NCI-H2029 (cell line): ENCODE measurements at regions not wholly inside any gene's neighbourhood (a gene's known extent, or its start where the extent isn't known, plus 50 kb on each side); places are given as distances from the start of the nearest gene placed in this dataset.

Experiments used
- DNase-seq: peaks from one replicate; lab custom pipeline; 2025; lab: John Stamatoyannopoulos, UW

GRCh38 chr9:515665-516064 lies 301.0 kb downstream of the DOCK8 start:
- DNase-seq, result no peak

DNA sequence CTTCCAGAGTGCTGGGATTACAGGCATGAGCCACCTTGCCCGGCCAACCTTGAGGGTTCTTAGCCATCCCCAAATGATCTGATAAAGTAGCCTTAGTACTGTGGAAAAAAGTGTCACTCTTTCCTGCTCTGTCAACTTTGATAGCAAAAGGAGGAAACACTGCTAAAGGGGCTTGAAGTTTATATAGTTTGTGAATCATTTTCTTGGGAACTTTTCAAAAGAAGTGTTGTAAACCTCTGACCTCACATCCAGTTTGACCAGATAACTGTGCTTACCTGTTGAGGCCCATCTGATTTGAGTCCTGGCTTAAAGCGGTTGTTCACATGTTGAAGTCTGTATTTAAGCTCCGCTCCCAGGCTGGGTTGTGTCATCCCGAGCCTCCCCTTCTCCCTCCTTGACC lies 303.3 kb downstream of the DOCK8 start:
- no peak for DNase-seq

DNA sequence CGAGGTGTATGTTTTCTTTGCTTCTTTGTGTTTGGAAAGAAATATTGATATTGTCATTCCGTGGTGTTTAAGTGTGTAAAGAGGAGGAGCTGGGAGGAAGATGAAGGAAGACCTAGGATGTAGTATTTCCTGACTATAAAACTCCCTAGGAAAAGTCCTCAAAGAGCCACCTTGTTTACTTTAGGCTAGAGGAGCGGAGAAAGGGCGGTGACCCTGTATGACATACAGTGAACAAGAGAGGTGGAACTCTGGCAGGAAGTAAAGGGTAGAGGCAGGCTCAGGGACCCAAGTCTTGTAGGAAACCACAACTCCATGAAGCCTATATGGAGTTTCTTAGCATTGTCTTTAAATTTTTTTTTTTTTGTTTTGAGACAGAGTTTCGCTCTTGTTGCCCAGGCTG lies 303.9 kb downstream of the DOCK8 start:
- no peak for DNase-seq

- no peak for DNase-seq
Observed at GRCh38 chr9:519579-519978, 304.9 kb downstream of the DOCK8 start.

GRCh38 chr9:520302-520701 lies 305.6 kb downstream of the DOCK8 start:
- DNase-seq, result no peak

DNA sequence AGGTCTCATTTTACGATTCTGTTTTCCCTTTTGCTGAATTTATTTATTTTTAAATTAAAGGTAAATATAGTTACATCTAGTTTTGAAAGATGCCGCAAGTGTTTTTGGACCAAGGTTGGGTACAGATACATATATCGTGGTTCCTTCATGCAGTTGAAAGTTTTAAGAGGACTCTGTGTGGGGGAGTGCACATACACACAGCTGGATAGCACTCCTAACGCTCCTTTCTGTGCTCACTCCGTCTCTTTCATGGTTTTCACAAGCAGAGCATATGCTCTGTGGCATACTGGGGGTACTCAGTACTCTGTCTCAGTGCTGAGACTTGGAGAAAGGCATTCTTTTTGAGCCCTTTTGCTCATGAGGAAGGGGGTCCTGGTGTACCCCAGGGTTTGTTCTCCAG lies 307.5 kb downstream of the DOCK8 start:
- DNase-seq, result no peak

GRCh38 chr9:522658-523057 lies 308.0 kb downstream of the DOCK8 start:
- no peak for DNase-seq

DNA sequence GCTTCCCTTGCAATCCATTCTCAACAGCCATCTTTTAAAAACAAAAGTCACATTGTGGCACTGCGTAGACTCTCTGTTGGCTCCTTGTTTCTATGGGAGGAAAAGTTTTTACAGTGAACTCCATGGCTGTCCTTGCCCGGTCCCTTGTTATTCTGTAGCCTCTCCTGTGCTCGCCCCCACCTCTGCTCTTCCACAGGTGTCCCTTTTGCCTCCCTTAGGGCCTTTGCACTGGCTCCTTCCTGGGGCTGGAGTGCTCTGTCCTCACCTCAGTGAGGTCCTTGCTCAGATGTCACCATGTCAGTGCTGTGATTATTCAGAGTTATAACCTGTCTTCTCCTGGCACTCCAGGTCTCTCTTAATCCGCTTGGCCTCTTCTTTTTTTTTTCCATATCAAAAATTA lies 308.8 kb downstream of the DOCK8 start:
- no peak for DNase-seq

- DNase-seq, result no peak
Observed at GRCh38 chr9:524008-524407, 309.3 kb downstream of the DOCK8 start.

GRCh38 chr9:526904-527591 lies 312.4 kb downstream of the DOCK8 start:
- DNase-seq, result no peak

DNA sequence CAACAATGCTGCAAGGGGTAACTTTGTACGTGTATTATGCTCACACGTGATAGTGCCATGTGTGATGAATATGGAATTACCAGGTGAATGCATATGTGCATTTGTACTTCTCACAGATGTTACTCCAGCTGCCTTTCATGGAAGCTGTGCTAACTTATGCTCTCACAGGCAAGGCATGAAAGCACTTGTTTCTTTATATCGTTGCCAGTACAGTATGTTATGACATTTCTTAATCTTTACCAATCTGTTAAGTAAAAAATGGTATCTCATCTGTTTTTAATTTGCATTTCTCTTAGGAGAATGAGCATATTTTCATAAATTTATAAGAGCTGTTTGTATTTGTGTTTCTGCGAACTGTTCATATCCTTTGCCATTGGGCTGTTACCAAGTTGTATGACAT lies 311.8 kb upstream of the DMRT1 start:
- no peak for DNase-seq

DNA sequence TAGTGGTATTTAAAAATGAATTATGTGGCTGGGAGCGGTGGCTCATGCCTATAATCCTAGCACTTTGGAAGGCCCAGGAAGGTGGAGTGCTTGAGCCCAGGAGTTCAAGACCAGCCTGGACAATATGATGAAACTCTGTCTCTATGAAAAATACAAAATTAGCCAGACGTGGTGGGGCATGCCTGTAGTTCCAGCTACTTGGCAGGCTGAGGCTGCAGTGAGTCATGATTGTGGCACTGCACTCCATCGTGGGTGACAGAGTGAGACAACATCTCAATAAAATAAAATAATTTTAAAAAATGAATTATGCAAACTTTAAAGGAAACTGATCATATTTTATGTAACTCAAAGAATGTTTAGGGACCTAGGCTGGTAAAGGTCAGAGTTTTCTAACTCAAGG lies 310.8 kb upstream of the DMRT1 start:
- DNase-seq, result no peak

DNA sequence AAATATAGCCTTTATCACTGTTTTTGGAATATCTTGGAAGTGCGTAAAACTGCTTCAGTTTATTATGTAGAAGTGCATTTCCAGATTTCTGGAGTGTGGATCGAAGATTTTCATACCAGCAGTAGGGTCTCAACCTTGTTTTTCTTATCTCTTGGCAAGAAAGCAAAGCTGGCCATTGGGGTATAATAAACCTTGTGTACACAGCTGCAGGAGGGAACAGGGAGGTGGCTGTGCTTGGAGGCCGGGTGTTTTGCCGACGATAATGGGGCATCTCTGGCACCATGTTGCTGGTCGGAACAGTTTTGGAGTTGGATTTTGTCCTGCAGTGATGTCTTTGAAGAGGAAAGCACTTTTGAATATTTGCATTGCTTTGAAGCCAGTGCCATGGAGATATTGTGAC lies 308.8 kb upstream of the DMRT1 start:
- DNase-seq, result no peak

GRCh38 chr9:534886-535285 lies 306.6 kb upstream of the DMRT1 start:
- DNase-seq, result no peak

- no peak for DNase-seq
Observed at GRCh38 chr9:535356-535755, 306.1 kb upstream of the DMRT1 start.

GRCh38 chr9:536597-537511 lies 304.6 kb upstream of the DMRT1 start:
- peak; percentile 22 for DNase-seq

DNA sequence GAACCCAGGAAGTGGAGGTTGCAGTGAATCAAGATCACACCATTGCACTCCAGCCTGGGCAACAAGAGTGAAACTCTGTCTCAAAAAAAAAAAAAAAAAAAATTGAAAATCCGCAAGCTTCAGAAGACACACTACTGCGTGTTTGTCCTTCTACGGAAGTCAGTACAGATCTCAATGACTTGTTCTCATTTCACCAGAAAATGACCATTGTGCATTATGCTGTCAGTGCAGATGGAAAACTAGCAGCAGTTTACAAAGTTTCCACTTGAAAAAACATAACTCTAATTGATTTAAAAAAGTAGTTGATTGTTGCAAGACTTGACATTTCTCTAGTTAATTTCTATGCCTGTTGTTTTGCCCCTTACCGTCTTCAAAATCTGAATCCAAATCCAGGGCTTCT lies 298.0 kb upstream of the DMRT1 start:
- DNase-seq, result no peak

- DNase-seq, result no peak
Observed at GRCh38 chr9:545480-545879, 296.0 kb upstream of the DMRT1 start.

GRCh38 chr9:546235-546634 lies 295.3 kb upstream of the DMRT1 start:
- DNase-seq, result no peak

DNA sequence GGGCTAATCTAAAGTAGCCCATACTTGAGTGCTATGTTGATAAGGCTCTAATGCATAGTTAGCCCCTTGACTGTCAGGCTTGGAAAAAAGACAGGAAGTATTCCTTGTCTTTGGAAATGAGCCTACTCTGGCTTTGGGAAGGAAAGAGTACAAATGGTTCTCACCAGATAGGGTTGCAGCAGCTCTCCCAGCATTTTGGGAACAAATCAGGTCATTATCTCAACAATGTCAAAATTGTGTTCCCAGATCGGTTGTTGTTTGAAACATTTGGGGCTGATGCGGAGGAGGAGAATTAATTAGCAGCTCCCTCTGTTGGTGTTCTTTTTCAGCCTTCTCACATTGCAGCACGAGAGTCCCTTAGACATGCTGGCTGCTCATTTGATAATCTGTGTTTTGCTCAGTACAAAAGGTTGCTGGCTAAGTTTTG lies 294.7 kb upstream of the DMRT1 start:
- DNase-seq, result no peak

GRCh38 chr9:547314-547713 lies 294.2 kb upstream of the DMRT1 start:
- DNase-seq, result no peak

DNA sequence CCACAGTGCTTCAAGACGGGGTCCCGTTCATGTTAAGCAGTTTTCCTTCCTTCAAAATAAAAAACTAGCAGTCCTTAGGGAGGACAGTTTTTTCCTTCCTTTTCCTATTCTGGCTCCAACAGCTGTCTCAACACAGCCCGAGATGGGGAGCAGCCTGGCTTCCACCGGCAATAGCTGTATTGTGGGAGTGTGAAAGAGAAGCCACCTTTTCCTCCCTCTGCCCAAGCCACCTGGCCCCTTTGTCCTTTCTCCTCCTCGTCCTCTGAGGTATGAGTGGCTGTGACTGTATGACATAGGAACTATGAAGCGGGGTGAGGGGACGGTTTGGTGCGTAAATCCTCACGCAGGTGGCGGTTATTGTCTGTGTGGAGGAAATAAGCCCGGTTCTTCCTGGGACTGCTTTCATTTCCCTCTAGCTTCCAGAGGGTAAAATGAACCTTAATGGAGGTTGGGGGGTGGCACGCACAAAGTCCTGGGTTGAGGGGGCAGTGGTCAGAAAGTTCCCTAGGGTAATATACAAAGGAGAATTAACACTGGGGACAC lies 292.0 kb upstream of the DMRT1 start:
- no peak for DNase-seq

GRCh38 chr9:550333-550732 lies 291.2 kb upstream of the DMRT1 start:
- no peak for DNase-seq
